Psoas muscle (tissue), 7 donors: ENCODE measurements at regions not wholly inside any gene's neighbourhood (a gene's known extent, or its start where the extent isn't known, plus 50 kb on each side); places are given as distances from the start of the nearest gene placed in this dataset.

Experiments
- ATAC-seq, 4 donors: fragments of 200-7000 bp; cut with Tn5 transposase; one replicate each; pipeline ENCODE4 v1.9.1; 2020; ENCODE audit warnings: moderate library complexity in 3 of 4, mild to moderate bottlenecking in 2 of 4
- DNase-seq, 2 donors: peaks; one replicate each; pipeline ENCODE4 v3.0.0-alpha.2; 2020
- H3K27ac ChIP-seq: fragments of 200-600 bp; one replicate; pipeline ENCODE4 v1.8.0; 2022
- H3K27me3 ChIP-seq, 3 donors: fragments of 200-600 bp in 1 of 3; one replicate each; pipeline versions ENCODE4 v1.6.1 to v1.8.0; 2013 to 2022; ENCODE audit warnings: low read length in 2 of 3, mild to moderate bottlenecking in 2 of 3, moderate library complexity in 1 of 3; ENCODE audit not compliant: insufficient read depth in 3 of 3
- H3K36me3 ChIP-seq, 2 donors: fragments of 200-600 bp in 1 of 2; one replicate each; pipeline versions ENCODE4 v1.6.1 to v1.8.0; 2013 to 2022; ENCODE audit warnings: low read depth in 1 of 2, mild to moderate bottlenecking in 1 of 2, moderate library complexity in 1 of 2; ENCODE audit not compliant: insufficient read depth in 1 of 2
- H3K4me1 ChIP-seq: fragments of 200-600 bp; one replicate; pipeline ENCODE4 v1.8.0; 2022
- H3K4me3 ChIP-seq: fragments of 200-600 bp; one replicate; pipeline ENCODE4 v1.8.0; 2022; ENCODE audit warnings: mild to moderate bottlenecking
- H3K9me3 ChIP-seq: fragments of 200-600 bp; one replicate; pipeline ENCODE4 v1.8.0; 2022
- WGBS, 3 donors: extraction: QIAGEN DNeasy Blood & Tissue Kit; methylation state at CpG; one replicate each; pipeline versions ENCODE4 v1.1.6 to v1.1.7; 2013; 5-methylcytosine and 5-hydroxymethylcytosine counted together
- intact Hi-C, 2 donors: fragments of 100-400 bp; cut with DNase I; formaldehyde crosslinking; loops; one replicate each; pipeline versions ENCODE4 v1.11.0 to v1.14.2; 2022
- TF ChIP-seq, protein P1 (sequence below): fragments of 200-600 bp; IDR thresholded peaks from one replicate; pipeline ENCODE4 v1.8.0; 2022; ENCODE audit warnings: antibody characterized with exemption
- donor health status: healthy with polysubstance abuse.
- donor health status: DM: no; HTN: no; CAD: no; lungs with moderate emphysema.
- donor health status: Bipolar disorder and iron deficiency.
- donor health status: healthy.
- donor health status: DM: yes; HTN: yes; CAD: no.
- donor health status: DM: no; HTN: no; CAD: no.
- donor health status: DM: yes; HTN: yes; CAD: no.

DNA sequence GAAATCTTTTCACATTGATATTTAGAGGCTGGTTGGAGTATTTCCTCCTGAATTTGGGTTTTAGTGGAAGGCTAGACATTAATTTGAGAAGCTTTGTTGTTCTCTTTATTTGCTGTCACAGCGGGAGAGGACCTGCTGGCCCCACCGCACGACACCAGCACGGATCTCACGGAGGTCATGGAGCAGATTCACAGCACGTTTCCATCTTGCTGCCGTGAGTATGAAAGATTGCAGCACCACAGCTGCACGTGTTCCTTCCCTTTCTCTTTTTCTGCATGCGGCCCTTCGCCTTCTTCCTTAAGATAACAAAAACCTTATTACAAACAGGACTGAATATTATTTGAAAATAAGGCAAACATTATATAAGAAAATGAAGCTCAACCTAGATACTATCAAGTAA is 555.5 kb downstream of the UTRN start:
- ATAC-seq (no peak), DNase-seq (no peak)
- no peaks in the 10 kb centered on the region for H3K4me1 ChIP-seq
- H3K27me3 ChIP-seq = no peaks in the 10 kb centered on the region
- no peaks in the 10 kb centered on the region for H3K9me3 ChIP-seq
- WGBS, 3 donors = 91 to 95% (median 93%) methylated on average over 10 of the region's 10 CpGs
- TF ChIP-seq, protein P1, sequence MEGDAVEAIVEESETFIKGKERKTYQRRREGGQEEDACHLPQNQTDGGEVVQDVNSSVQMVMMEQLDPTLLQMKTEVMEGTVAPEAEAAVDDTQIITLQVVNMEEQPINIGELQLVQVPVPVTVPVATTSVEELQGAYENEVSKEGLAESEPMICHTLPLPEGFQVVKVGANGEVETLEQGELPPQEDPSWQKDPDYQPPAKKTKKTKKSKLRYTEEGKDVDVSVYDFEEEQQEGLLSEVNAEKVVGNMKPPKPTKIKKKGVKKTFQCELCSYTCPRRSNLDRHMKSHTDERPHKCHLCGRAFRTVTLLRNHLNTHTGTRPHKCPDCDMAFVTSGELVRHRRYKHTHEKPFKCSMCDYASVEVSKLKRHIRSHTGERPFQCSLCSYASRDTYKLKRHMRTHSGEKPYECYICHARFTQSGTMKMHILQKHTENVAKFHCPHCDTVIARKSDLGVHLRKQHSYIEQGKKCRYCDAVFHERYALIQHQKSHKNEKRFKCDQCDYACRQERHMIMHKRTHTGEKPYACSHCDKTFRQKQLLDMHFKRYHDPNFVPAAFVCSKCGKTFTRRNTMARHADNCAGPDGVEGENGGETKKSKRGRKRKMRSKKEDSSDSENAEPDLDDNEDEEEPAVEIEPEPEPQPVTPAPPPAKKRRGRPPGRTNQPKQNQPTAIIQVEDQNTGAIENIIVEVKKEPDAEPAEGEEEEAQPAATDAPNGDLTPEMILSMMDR = no peak
- H3K4me3 ChIP-seq = no peak overlapping the region
- intact Hi-C loops = no loop called here
- H3K36me3 ChIP-seq = peaks cover 8 to 72% of the 10 kb centered on the region in 2 donors
- no peak overlapping the region for H3K27ac ChIP-seq

DNA sequence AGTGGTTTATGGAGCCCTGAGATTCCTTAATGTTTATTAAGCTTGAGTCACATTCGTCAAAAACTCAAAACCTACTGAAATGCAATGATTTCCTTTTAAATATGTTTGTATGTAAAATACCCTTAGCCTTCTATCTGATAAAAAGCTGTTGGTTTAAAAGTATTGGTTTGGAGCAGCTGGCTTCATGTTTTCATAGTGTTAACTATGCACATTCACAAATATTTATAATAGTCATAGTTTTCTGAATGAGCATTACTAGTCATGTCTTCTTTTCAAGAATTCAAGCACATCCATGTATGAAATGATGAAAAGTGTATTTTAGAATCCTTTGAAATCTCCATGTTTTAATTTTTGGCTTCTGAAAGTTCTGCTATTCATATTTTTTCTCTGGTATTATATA is 558.6 kb downstream of the UTRN start:
- intact Hi-C loops = no loop called here
- 95 to 100% (median 97%) methylated on average over 1 of the region's 1 CpG for WGBS, 3 donors
- DNase-seq (no peak), ATAC-seq (no peak)
- peaks cover 4 to 56% of the 10 kb centered on the region in 2 donors for H3K36me3 ChIP-seq
- no peaks in the 10 kb centered on the region for H3K9me3 ChIP-seq
- no peaks in the 10 kb centered on the region for H3K27me3 ChIP-seq
- H3K4me3 ChIP-seq = no peak overlapping the region
- no peaks in the 10 kb centered on the region for H3K4me1 ChIP-seq
- H3K27ac ChIP-seq = no peak overlapping the region
- TF ChIP-seq, protein P1 = no peak

DNA sequence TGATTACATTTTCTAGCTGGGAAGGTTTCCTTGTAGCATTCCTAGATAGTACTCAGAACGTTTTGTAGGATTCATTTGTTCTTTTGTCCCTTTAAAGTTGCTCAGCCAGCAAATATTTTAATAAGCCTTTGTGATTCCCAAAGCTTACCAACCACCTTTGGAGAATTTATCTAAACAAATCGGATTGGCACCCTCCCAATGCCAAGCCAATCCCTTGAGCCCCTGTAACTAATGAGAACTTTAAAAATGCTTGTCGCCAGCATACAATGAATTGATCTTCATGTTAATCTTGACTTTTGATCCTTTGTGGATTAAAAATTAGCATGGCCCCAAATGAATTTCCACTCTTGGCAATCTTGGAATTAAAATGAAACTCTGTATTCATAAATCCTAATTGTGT is 559.5 kb downstream of the UTRN start:
- H3K36me3 ChIP-seq = peaks cover 6 to 47% of the 10 kb centered on the region in 2 donors
- H3K9me3 ChIP-seq = no peaks in the 10 kb centered on the region
- no peak for ATAC-seq
- intact Hi-C loops = no loop called here
- DNase-seq = no peak
- no peaks in the 10 kb centered on the region for H3K4me1 ChIP-seq
- H3K4me3 ChIP-seq = no peak overlapping the region
- H3K27ac ChIP-seq = no peak overlapping the region
- TF ChIP-seq, protein P1 = no peak
- H3K27me3 ChIP-seq = no peaks in the 10 kb centered on the region
- 43 to 57% (median 54%) methylated on average over 3 of the region's 3 CpGs for WGBS, 3 donors

DNA sequence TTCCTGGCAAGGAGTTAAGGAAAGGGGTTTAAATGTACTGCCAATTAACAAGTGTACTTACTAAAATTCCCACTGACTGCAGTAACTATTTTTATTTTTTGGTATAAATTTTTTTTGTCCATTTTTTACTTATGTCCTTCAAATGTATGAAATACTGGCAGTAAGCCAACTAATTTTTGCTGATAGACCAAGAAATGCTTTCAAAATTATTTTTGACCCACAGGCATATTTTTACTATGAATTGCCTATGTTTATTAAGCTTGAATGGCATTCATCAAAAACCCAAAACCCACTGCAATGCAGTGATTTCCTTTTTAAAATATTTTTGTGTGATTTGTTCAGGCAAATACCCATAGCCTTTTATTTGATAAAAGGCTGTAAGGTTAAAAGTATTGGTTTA is 560.1 kb downstream of the UTRN start:
- TF ChIP-seq, protein P1 = no peak
- no peak overlapping the region for H3K27ac ChIP-seq
- H3K4me1 ChIP-seq = no peaks in the 10 kb centered on the region
- H3K36me3 ChIP-seq = peaks cover 6 to 44% of the 10 kb centered on the region in 2 donors
- H3K9me3 ChIP-seq = no peaks in the 10 kb centered on the region
- no peak overlapping the region for H3K4me3 ChIP-seq
- ATAC-seq = no peak
- intact Hi-C loops = no loop called here
- H3K27me3 ChIP-seq = no peaks in the 10 kb centered on the region
- DNase-seq = no peak

DNA sequence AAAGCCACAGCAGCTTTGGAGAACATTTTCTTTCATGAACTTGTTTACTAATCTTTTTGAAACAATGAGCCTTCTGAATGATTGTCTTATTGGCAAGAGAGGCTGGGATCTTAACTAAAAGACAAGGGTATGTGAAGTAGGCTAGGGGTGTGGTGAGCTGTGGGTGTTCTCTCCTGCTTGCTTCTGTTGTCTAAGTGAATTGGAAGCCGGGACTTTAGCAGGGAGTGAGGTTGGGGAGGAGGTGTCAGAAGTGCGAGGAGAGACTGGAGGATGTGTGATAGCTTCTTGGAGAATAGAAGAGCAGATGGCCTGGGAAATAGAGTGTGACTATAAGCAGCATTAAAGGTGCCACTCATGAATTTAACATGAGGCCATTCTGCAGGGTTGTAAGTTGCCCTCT is 562.8 kb downstream of the UTRN start:
- DNase-seq = no peak
- no peak overlapping the region for H3K27ac ChIP-seq
- H3K27me3 ChIP-seq = no peaks in the 10 kb centered on the region
- no peaks in the 10 kb centered on the region for H3K9me3 ChIP-seq
- TF ChIP-seq, protein P1 = no peak
- no peak overlapping the region for H3K4me3 ChIP-seq
- peaks cover 3 to 47% of the 10 kb centered on the region in 2 donors for H3K36me3 ChIP-seq
- no peak for ATAC-seq
- intact Hi-C loops = no loop called here
- WGBS, 3 donors = 93 to 98% (median 94%) methylated on average over 2 of the region's 2 CpGs
- no peaks in the 10 kb centered on the region for H3K4me1 ChIP-seq
